ENCODE measurements at regions not wholly inside any gene's neighbourhood (a gene's known extent, or its start where the extent isn't known, plus 50 kb on each side); places are given as distances from the start of the nearest gene placed in this dataset.

- TF ChIP-seq CTCF (IDR thresholded peaks at IDR 0.05), result no peak
- no peak for TF ChIP-seq POLR2A (IDR thresholded peaks at IDR 0.05)
Measured at GRCh38 chr10:8508882-8509281, 454.4 kb downstream of the GATA3 start.
